Psoas muscle (tissue), 7 donors: ENCODE measurements at regions not wholly inside any gene's neighbourhood (a gene's known extent, or its start where the extent isn't known, plus 50 kb on each side); places are given as distances from the start of the nearest gene placed in this dataset.
"Not testable (repeated sequence)": the region's sequence is repeated elsewhere in the genome, so short reads cannot be mapped to it uniquely, and the experiment has no call there.

Source experiments
- ATAC-seq, 4 donors: fragments of 200-7000 bp; cut with Tn5 transposase; one replicate each; pipeline ENCODE4 v1.9.1; 2020; ENCODE audit warnings: moderate library complexity in 3 of 4, mild to moderate bottlenecking in 2 of 4
- DNase-seq, 2 donors: peaks; one replicate each; pipeline ENCODE4 v3.0.0-alpha.2; 2020
- H3K27ac ChIP-seq: fragments of 200-600 bp; one replicate; pipeline ENCODE4 v1.8.0; 2022
- H3K27me3 ChIP-seq, 3 donors: fragments of 200-600 bp in 1 of 3; one replicate each; pipeline versions ENCODE4 v1.6.1 to v1.8.0; 2013 to 2022; ENCODE audit warnings: low read length in 2 of 3, mild to moderate bottlenecking in 2 of 3, moderate library complexity in 1 of 3; ENCODE audit not compliant: insufficient read depth in 3 of 3
- H3K36me3 ChIP-seq, 2 donors: fragments of 200-600 bp in 1 of 2; one replicate each; pipeline versions ENCODE4 v1.6.1 to v1.8.0; 2013 to 2022; ENCODE audit warnings: low read depth in 1 of 2, mild to moderate bottlenecking in 1 of 2, moderate library complexity in 1 of 2; ENCODE audit not compliant: insufficient read depth in 1 of 2
- H3K4me1 ChIP-seq: fragments of 200-600 bp; one replicate; pipeline ENCODE4 v1.8.0; 2022
- H3K4me3 ChIP-seq: fragments of 200-600 bp; one replicate; pipeline ENCODE4 v1.8.0; 2022; ENCODE audit warnings: mild to moderate bottlenecking
- H3K9me3 ChIP-seq: fragments of 200-600 bp; one replicate; pipeline ENCODE4 v1.8.0; 2022
- WGBS, 3 donors: extraction: QIAGEN DNeasy Blood & Tissue Kit; methylation state at CpG; one replicate each; pipeline versions ENCODE4 v1.1.6 to v1.1.7; 2013; 5-methylcytosine and 5-hydroxymethylcytosine counted together
- intact Hi-C, 2 donors: fragments of 100-400 bp; cut with DNase I; formaldehyde crosslinking; loops; one replicate each; pipeline versions ENCODE4 v1.11.0 to v1.14.2; 2022
- donor health status: healthy with polysubstance abuse.
- donor health status: DM: no; HTN: no; CAD: no; lungs with moderate emphysema.
- donor health status: Bipolar disorder and iron deficiency.
- donor health status: healthy.
- donor health status: DM: yes; HTN: yes; CAD: no.
- donor health status: DM: no; HTN: no; CAD: no.
- donor health status: DM: yes; HTN: yes; CAD: no.

DNA sequence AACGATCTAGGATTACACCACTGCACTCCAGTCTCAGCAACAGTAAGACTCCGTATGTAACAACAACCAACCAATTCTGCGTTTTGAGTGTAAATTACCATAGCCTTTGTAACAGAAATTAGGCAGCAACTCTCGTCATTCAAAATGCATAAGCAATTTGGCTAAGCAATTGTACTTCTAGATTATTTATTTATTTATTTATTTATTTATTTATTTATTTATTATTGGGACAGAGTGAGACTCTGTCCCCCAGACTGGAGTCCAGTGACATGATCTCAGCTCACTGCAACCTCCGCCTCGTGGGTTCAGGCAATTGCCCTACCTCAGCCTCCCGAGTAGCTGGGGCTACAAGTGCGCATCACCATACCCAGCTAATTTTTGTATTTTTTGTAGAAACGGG is 217.7 kb downstream of the POTEG start:
- intact Hi-C loops, DNase-seq, H3K4me3 ChIP-seq, H3K4me1 ChIP-seq, H3K27me3 ChIP-seq, ATAC-seq, H3K36me3 ChIP-seq, H3K9me3 ChIP-seq, H3K27ac ChIP-seq: not testable (repeated sequence)
- WGBS, 3 donors: 84 to 91% (median 91%) methylated on average over 3 of the region's 9 CpGs

DNA sequence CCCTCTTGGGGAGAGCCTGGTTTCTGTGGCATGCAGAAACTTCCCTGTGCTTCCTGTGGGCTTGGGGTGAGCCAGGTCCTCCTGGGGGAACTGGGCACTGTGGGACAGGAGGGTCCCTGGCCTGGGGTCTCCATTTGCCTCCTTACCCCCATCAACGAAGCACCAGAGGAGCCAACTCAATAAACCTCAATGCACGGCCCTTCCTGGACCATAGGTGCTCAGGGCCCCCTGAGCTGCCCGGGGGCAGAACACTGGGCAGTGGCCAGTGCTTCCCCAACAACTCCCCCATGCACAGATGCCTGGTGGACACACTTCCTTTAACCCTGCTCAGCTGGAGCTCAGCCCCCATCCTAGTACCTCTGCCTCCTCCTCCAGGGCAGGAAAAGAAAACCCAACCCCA is 214.7 kb downstream of the POTEG start:
- H3K27me3 ChIP-seq, H3K9me3 ChIP-seq, intact Hi-C loops, H3K36me3 ChIP-seq, ATAC-seq, H3K4me3 ChIP-seq, H3K27ac ChIP-seq, H3K4me1 ChIP-seq, DNase-seq: not testable (repeated sequence)
- 62 to 73% (median 67%) methylated on average over 3 of the region's 3 CpGs for WGBS, 3 donors

DNA sequence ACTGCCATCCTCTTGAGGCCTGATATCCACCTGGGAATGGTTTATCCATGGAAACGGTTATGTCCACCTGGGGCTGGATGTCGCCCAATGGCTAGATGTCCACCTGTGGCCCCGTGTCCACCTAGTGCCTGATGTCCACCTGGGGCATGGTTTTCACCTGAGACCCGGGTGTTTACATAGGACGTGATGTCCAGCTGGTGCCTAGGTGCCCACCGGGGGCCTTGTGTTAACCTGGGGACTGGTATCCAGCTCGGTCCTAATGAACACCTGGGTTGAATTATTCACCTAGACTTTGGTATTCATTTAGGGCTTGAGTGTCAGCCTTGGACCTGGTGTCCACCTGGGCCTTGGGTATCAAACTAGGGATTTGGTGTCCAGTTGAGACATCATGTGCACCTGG is 202.7 kb downstream of the POTEG start:
- H3K4me1 ChIP-seq, H3K27me3 ChIP-seq, H3K27ac ChIP-seq, H3K36me3 ChIP-seq, DNase-seq, H3K9me3 ChIP-seq, ATAC-seq, H3K4me3 ChIP-seq, intact Hi-C loops: not testable (repeated sequence)
- WGBS, 3 donors: 67 to 76% (median 75%) methylated on average over 5 of the region's 7 CpGs

GRCh38 chr14:19234059-19234458 is 200.1 kb downstream of the POTEG start:
- H3K9me3 ChIP-seq, H3K4me1 ChIP-seq, ATAC-seq, H3K36me3 ChIP-seq, H3K4me3 ChIP-seq, H3K27me3 ChIP-seq, H3K27ac ChIP-seq, intact Hi-C loops, DNase-seq: not testable (repeated sequence)

- H3K27me3 ChIP-seq, intact Hi-C loops, H3K27ac ChIP-seq, ATAC-seq, H3K4me3 ChIP-seq, H3K4me1 ChIP-seq, DNase-seq, H3K36me3 ChIP-seq, H3K9me3 ChIP-seq: not testable (repeated sequence)
- WGBS, 3 donors: 61 to 75% (median 71%) methylated on average over 1 to 2 of the region's 2 CpGs
Measured at GRCh38 chr14:19237656-19238055, 196.5 kb downstream of the POTEG start.

- H3K27ac ChIP-seq, H3K36me3 ChIP-seq, H3K27me3 ChIP-seq, H3K4me1 ChIP-seq, H3K4me3 ChIP-seq, H3K9me3 ChIP-seq, DNase-seq, ATAC-seq, intact Hi-C loops: not testable (repeated sequence)
- WGBS, 3 donors: 63 to 75% (median 65%) methylated on average over 1 to 3 of the region's 3 CpGs
Measured at GRCh38 chr14:19238584-19238983, 195.6 kb downstream of the POTEG start.

- H3K27ac ChIP-seq, ATAC-seq, H3K4me3 ChIP-seq, H3K9me3 ChIP-seq, H3K36me3 ChIP-seq, intact Hi-C loops, H3K4me1 ChIP-seq, H3K27me3 ChIP-seq: not testable (repeated sequence)
- DNase-seq: peak in 1 of 2 donors; percentile 13
- WGBS, 3 donors: 77 to 92% (median 81%) methylated on average over 7 to 9 of the region's 15 CpGs
Measured at GRCh38 chr14:19239981-19240380, 194.2 kb downstream of the POTEG start.

DNA sequence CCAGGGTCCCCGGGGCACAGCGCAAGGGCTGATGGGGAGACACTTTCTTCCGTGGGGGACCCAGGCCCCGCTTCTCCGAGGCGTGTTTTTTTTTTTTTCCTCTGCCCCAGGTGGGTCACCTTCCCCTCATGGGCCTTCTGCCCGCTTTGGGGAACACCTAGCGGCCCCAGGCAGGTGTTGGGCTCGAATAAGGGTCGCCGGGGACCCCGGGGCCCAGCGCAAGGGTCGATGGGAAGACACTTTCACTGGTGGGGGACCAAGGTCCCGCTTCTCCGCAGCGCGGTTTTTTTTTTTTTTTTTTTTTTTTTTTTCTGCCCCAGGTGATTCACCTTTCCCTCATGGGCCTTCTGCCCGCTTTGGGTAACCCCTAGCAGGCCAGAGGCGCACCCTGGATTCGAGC is 193.8 kb downstream of the POTEG start:
- 72 to 81% (median 76%) methylated on average over 10 to 14 of the region's 21 CpGs for WGBS, 3 donors
- H3K27me3 ChIP-seq, intact Hi-C loops: not testable (repeated sequence)

DNA sequence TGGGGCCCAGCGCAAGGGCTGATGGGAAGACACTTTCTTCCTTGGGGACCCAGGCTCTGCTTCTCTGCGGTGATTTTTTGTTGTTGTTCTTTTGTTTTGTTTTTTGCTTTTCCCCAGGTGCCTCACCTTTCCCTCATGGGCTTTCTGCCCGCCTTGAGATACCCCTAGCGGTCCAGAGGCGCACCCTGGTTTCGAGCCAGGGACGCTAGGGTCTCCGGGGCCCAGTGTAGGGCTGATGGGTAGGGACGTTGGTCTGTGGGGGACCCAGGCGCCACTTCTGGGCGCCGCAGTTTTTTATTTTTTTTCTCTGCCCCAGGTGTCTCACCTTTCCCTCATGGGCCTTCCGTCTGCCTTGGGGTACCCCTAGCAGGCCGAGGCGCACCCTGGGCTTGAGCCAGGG is 192.7 kb downstream of the POTEG start:
- H3K27me3 ChIP-seq, H3K27ac ChIP-seq, H3K9me3 ChIP-seq, H3K4me1 ChIP-seq, intact Hi-C loops, H3K4me3 ChIP-seq, DNase-seq, ATAC-seq, H3K36me3 ChIP-seq: not testable (repeated sequence)
- 80 to 86% (median 81%) methylated on average over 12 to 14 of the region's 15 CpGs for WGBS, 3 donors

More for the DNA sequence above, 193.8 kb downstream of the POTEG start:
- ATAC-seq, H3K27ac ChIP-seq, DNase-seq, H3K36me3 ChIP-seq, H3K9me3 ChIP-seq, H3K4me3 ChIP-seq, H3K4me1 ChIP-seq: not testable (repeated sequence)

DNA sequence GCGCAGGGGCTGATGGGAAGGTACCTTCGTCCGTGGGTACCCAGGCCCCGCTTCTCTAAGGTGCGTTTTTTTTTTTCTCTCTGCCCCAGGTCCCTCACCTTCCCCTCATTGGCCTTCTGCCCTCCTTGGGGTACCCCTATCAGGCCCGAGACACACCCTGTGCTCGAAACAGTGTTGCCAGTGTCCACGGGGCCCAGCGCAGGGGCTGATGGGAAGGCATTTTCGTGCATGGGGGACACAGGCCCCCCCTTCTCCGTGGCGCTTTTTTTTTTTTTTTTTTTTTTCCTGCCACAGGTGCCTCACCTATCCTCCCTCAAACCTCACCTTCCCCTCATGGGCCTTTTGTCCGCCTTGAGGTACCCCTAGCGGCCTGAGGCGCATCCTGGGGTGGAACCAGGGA is 191.6 kb downstream of the POTEG start:
- H3K36me3 ChIP-seq, H3K4me1 ChIP-seq, H3K9me3 ChIP-seq, H3K4me3 ChIP-seq, H3K27ac ChIP-seq, DNase-seq, ATAC-seq, H3K27me3 ChIP-seq, intact Hi-C loops: not testable (repeated sequence)
- 76% methylated on average over 5 of the region's 15 CpGs; no CpG with 5 or more reads in 2 of the 3 donors for WGBS, 3 donors

DNA sequence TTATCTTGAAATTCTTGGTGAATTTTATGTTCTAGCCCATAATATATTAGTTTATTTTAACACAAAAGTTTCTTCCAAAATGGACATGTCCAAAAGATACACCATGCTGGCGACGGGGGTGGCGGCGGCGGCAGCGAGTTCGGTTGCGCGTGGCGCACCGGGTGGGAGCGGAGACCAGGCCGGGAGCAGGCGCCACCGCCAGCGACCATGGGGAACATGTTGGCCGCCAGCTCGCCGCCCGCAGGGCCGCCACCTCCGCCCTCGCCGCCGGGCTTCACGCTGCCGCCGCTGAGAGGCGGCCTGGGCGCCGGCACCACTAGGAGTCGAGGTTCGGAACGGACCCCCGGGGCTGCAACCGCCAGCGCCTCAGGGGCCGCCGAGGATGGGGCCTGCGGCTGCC is 167.2 kb downstream of the POTEG start:
- H3K4me3 ChIP-seq, ATAC-seq, H3K27ac ChIP-seq, H3K4me1 ChIP-seq, DNase-seq, H3K9me3 ChIP-seq, intact Hi-C loops, H3K36me3 ChIP-seq, H3K27me3 ChIP-seq: not testable (repeated sequence)
- 63 to 69% (median 68%) methylated on average over 13 to 15 of the region's 40 CpGs for WGBS, 3 donors

DNA sequence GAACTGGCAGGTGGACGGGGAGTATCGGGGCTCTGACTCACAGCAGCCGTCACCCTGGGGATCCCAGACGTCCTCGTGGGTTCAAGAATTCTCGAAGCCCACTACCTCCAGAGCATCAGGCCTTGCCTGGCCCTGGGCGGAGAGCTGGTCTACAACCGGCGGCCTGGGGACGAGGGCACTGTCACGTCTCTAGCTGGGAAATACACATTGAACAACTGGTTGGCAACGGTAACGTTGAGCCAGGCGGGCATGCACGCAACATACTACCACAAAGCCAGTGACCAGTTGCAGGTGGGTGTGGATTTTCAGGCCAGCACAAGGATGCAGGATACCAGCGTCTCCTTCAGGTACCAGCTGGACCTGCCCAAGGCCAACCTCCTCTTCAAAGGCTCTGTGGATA is 166.5 kb downstream of the POTEG start:
- H3K27ac ChIP-seq, H3K36me3 ChIP-seq, ATAC-seq, H3K9me3 ChIP-seq, H3K27me3 ChIP-seq, intact Hi-C loops, H3K4me1 ChIP-seq, H3K4me3 ChIP-seq: not testable (repeated sequence)
- peak; percentile 7 to 62 for DNase-seq
- 81 to 93% (median 89%) methylated on average over 9 to 15 of the region's 16 CpGs for whole genome bisulfite sequencing, 3 donors
